ENCODE measurements at regions not wholly inside any gene's neighbourhood (a gene's known extent, or its start where the extent isn't known, plus 50 kb on each side); places are given as distances from the start of the nearest gene placed in this dataset.

GRCh38 chr21:36553406-36553805, 73.5 kb upstream of the CLDN14 start:
- no peak for DNase-seq (ENCODE audit: low spot score)
- in situ Hi-C loops (cut with HindIII; ENCODE audit: low sequenced_read_pairs), result no loop called here

- in situ Hi-C loops (cut with HindIII; ENCODE audit: low sequenced_read_pairs), result no loop called here
- no peak for DNase-seq (ENCODE audit: low spot score)
Measured at GRCh38 chr21:36554411-36555157, 74.7 kb upstream of the CLDN14 start.

GRCh38 chr21:36555199-36555800, 75.4 kb upstream of the CLDN14 start:
- DNase-seq (ENCODE audit: low spot score), result no peak
- in situ Hi-C loops (cut with HindIII; ENCODE audit: low sequenced_read_pairs), result no loop called here

GRCh38 chr21:36557316-36557715, 77.4 kb upstream of the CLDN14 start:
- in situ Hi-C loops (cut with HindIII; ENCODE audit: low sequenced_read_pairs), result no loop called here
- no peak for DNase-seq (ENCODE audit: low spot score)

- in situ Hi-C loops (cut with HindIII; ENCODE audit: low sequenced_read_pairs), result no loop called here
- no peak for DNase-seq (ENCODE audit: low spot score)
Measured at GRCh38 chr21:36560933-36561575, 81.1 kb upstream of the CLDN14 start.

- in situ Hi-C loops (cut with HindIII; ENCODE audit: low sequenced_read_pairs), result no loop called here
- no peak for DNase-seq (ENCODE audit: low spot score)
Measured at GRCh38 chr21:36563341-36563926, 83.5 kb upstream of the CLDN14 start.

GRCh38 chr21:36564647-36565046, 84.7 kb upstream of the CLDN14 start:
- in situ Hi-C loops (cut with HindIII; ENCODE audit: low sequenced_read_pairs), result no loop called here

GRCh38 chr21:36565540-36565939, 85.6 kb upstream of the CLDN14 start:
- DNase-seq (ENCODE audit: low spot score), result no peak
- in situ Hi-C loops (cut with HindIII; ENCODE audit: low sequenced_read_pairs), result no loop called here

More at GRCh38 chr21:36564647-36565046, 84.7 kb upstream of the CLDN14 start:
- no peak for DNase-seq (ENCODE audit: low spot score)

- DNase-seq (ENCODE audit: low spot score), result no peak
- in situ Hi-C loops (cut with HindIII; ENCODE audit: low sequenced_read_pairs), result no loop called here
Measured at GRCh38 chr21:36566644-36567043, 86.7 kb upstream of the CLDN14 start.

- in situ Hi-C loops (cut with HindIII; ENCODE audit: low sequenced_read_pairs), result no loop called here
- DNase-seq (ENCODE audit: low spot score), result no peak
Measured at GRCh38 chr21:36567216-36567885, 87.4 kb upstream of the CLDN14 start.

GRCh38 chr21:36569511-36569910, 89.6 kb upstream of the CLDN14 start:
- in situ Hi-C loops (cut with HindIII; ENCODE audit: low sequenced_read_pairs), result no loop called here
- DNase-seq (ENCODE audit: low spot score), result no peak

- in situ Hi-C loops (cut with HindIII; ENCODE audit: low sequenced_read_pairs), result no loop called here
- no peak for DNase-seq (ENCODE audit: low spot score)
Measured at GRCh38 chr21:36571556-36571955, 91.6 kb upstream of the CLDN14 start.

- in situ Hi-C loops (cut with HindIII; ENCODE audit: low sequenced_read_pairs), result no loop called here
- DNase-seq (ENCODE audit: low spot score), result no peak
Measured at GRCh38 chr21:36572039-36572438, 92.1 kb upstream of the CLDN14 start.

- no peak for DNase-seq (ENCODE audit: low spot score)
- in situ Hi-C loops (cut with HindIII; ENCODE audit: low sequenced_read_pairs), result no loop called here
Measured at GRCh38 chr21:36575306-36575705, 95.4 kb upstream of the CLDN14 start.

- no peak for DNase-seq (ENCODE audit: low spot score)
- in situ Hi-C loops (cut with HindIII; ENCODE audit: low sequenced_read_pairs), result no loop called here
Measured at GRCh38 chr21:36576441-36576840, 96.5 kb upstream of the CLDN14 start.

GRCh38 chr21:36579898-36580297, 100.0 kb upstream of the CLDN14 start:
- no peak for DNase-seq (ENCODE audit: low spot score)
- in situ Hi-C loops (cut with HindIII; ENCODE audit: low sequenced_read_pairs), result no loop called here

- in situ Hi-C loops (cut with HindIII; ENCODE audit: low sequenced_read_pairs), result no loop called here
Measured at GRCh38 chr21:36582271-36582670, 102.3 kb upstream of the CLDN14 start.

GRCh38 chr21:36583591-36583990, 103.7 kb upstream of the CLDN14 start:
- no peak for DNase-seq (ENCODE audit: low spot score)
- in situ Hi-C loops (cut with HindIII; ENCODE audit: low sequenced_read_pairs), result no loop called here

More at GRCh38 chr21:36582271-36582670, 102.3 kb upstream of the CLDN14 start:
- DNase-seq (ENCODE audit: low spot score), result no peak
